GM12865 (cell line): ENCODE measurements at regions not wholly inside any gene's neighbourhood (a gene's known extent, or its start where the extent isn't known, plus 50 kb on each side); places are given as distances from the start of the nearest gene placed in this dataset.

Source experiments
- DNase-seq: peaks from one replicate; pipeline ENCODE4 v3.0.0; 2010; ENCODE audit warnings: low read depth
- H3K4me3 ChIP-seq: 2 replicates; pipeline ENCODE4 v1.5.1; 2011; ENCODE audit warnings: mild to moderate bottlenecking, low read depth, low read length, control low read depth
- CTCF ChIP-seq: IDR thresholded peaks from 2 replicates; pipeline ENCODE4 v1.5.1; 2011; ENCODE audit warnings: low read length, control low read depth, low read depth, inconsistent platforms; ENCODE audit not compliant: insufficient read depth; ENCODE audit errors: missing control alignments

GRCh38 chr2:144706647-144707046 is 186.7 kb upstream of the ZEB2 start:
- TF ChIP-seq CTCF: no peak
- DNase-seq: no peak
- H3K4me3 ChIP-seq: no peak overlapping the region

GRCh38 chr2:144705328-144706245 is 185.7 kb upstream of the ZEB2 start:
- TF ChIP-seq CTCF: no peak
- no peak overlapping the region for H3K4me3 ChIP-seq

DNA sequence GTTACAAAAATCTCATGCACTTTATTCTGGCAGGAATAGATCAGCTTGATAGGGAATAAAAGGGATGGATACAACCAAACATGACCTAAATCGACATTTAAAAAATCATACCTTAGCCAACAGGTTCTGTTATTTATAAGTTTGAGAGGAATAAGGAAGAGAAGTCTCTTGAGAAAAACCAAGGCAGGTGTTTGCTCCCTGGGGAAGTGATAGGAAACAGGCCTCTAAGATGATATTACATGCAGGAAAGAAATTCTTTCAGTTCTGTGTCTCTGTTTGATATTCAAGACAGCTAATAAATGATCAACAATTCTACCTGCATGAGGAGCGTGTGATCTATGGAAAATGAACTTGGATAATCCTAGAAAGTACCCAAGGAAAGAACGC is 184.8 kb upstream of the ZEB2 start:
- H3K4me3 ChIP-seq: no peak overlapping the region
- no peak for DNase-seq
- TF ChIP-seq CTCF: no peak

More at GRCh38 chr2:144705328-144706245, 185.7 kb upstream of the ZEB2 start:
- DNase-seq: no peak

- no peak overlapping the region for H3K4me3 ChIP-seq
- no peak for TF ChIP-seq CTCF
- DNase-seq: no peak
Observed at GRCh38 chr2:144703852-144704708, 184.2 kb upstream of the ZEB2 start.

GRCh38 chr2:144702051-144702450 is 182.1 kb upstream of the ZEB2 start:
- no peak for TF ChIP-seq CTCF
- DNase-seq: no peak
- H3K4me3 ChIP-seq: no peak overlapping the region

DNA sequence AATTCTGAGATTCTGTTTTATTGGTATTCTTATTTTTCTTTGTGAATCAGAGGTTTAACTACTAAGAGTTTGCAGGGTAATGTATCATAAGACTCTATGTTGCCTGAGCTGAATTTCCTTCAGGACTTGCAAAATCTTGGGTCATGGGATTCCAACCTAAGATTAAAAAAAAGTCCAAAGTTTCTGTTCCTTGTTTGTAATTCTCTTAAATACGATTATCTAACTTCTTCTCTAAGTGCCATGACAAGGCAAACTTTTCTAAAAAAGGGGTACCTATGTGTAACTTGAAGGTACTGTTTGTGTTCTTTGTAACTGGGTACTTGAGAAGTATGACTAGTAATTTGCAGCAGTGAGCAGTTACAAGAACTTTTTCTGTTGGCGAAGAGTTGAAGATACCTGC is 181.3 kb upstream of the ZEB2 start:
- no peak for TF ChIP-seq CTCF
- DNase-seq: no peak
- H3K4me3 ChIP-seq: no peak overlapping the region
